ENCODE measurements at regions not wholly inside any gene's neighbourhood (a gene's known extent, or its start where the extent isn't known, plus 50 kb on each side); places are given as distances from the start of the nearest gene placed in this dataset.

DNA sequence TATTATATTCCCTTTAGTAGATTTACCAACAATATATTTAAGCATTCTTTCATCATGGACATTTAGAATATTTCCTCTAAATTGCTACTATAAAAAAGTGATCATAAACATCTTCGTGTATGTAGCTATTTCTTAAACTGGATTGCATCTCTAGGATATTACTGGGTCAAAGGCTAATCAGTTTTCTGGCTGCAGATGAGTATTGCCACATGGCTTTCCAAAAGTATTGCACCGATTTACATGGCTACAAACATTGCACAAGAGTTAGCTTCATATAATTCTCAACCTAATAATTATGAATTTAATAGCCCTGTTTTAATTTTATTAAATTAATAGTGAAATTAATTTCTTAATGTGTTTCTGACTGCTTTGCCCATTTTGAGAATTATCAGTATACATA is 183.4 kb downstream of the DMRT2 start:
- H3K27me3 Mint-ChIP-seq (ENCODE audit: insufficient read depth, low read depth, poor library complexity), result peaks cover 4% of the 10 kb centered on the region
- Histone ChIP-seq H3K9me2 (ENCODE audit: insufficient read depth) (0 out of 2 replicates have a peak, but pooled peaks cover 3% of the 10 kb centered on the region), H3K27me3 (ENCODE audit: insufficient read depth) (no peaks in the 10 kb centered on the region), H3K27ac (ENCODE audit: low read depth) (no peak overlapping the region), H3K4me3 (no peak overlapping the region), H3K36me3 (ENCODE audit: insufficient read depth) (no peaks in the 10 kb centered on the region), H4K20me1 (replicated peaks; ENCODE audit: insufficient read depth) (0 out of 2 replicates have a peak, but pooled peaks cover 3% of the 10 kb centered on the region), H3F3A (replicated peaks; ENCODE audit: low read depth) (no peaks in the 10 kb centered on the region), H2AFZ (no peak overlapping the region), H3K4me1 (ENCODE audit: insufficient read depth) (no peaks in the 10 kb centered on the region), H3K79me2 (replicated peaks; ENCODE audit: insufficient read depth) (no peaks in the 10 kb centered on the region), H3K4me2 (no peak overlapping the region)
- H3K36me3 Mint-ChIP-seq (ENCODE audit: low read depth), result peaks cover 4% of the 10 kb centered on the region; the same call in 1 of the 3 replicates
- no peak for TF ChIP-seq JUNB (IDR thresholded peaks at IDR 0.05; ENCODE audit: unreplicated experiment)
- TF ChIP-seq, protein P1, sequence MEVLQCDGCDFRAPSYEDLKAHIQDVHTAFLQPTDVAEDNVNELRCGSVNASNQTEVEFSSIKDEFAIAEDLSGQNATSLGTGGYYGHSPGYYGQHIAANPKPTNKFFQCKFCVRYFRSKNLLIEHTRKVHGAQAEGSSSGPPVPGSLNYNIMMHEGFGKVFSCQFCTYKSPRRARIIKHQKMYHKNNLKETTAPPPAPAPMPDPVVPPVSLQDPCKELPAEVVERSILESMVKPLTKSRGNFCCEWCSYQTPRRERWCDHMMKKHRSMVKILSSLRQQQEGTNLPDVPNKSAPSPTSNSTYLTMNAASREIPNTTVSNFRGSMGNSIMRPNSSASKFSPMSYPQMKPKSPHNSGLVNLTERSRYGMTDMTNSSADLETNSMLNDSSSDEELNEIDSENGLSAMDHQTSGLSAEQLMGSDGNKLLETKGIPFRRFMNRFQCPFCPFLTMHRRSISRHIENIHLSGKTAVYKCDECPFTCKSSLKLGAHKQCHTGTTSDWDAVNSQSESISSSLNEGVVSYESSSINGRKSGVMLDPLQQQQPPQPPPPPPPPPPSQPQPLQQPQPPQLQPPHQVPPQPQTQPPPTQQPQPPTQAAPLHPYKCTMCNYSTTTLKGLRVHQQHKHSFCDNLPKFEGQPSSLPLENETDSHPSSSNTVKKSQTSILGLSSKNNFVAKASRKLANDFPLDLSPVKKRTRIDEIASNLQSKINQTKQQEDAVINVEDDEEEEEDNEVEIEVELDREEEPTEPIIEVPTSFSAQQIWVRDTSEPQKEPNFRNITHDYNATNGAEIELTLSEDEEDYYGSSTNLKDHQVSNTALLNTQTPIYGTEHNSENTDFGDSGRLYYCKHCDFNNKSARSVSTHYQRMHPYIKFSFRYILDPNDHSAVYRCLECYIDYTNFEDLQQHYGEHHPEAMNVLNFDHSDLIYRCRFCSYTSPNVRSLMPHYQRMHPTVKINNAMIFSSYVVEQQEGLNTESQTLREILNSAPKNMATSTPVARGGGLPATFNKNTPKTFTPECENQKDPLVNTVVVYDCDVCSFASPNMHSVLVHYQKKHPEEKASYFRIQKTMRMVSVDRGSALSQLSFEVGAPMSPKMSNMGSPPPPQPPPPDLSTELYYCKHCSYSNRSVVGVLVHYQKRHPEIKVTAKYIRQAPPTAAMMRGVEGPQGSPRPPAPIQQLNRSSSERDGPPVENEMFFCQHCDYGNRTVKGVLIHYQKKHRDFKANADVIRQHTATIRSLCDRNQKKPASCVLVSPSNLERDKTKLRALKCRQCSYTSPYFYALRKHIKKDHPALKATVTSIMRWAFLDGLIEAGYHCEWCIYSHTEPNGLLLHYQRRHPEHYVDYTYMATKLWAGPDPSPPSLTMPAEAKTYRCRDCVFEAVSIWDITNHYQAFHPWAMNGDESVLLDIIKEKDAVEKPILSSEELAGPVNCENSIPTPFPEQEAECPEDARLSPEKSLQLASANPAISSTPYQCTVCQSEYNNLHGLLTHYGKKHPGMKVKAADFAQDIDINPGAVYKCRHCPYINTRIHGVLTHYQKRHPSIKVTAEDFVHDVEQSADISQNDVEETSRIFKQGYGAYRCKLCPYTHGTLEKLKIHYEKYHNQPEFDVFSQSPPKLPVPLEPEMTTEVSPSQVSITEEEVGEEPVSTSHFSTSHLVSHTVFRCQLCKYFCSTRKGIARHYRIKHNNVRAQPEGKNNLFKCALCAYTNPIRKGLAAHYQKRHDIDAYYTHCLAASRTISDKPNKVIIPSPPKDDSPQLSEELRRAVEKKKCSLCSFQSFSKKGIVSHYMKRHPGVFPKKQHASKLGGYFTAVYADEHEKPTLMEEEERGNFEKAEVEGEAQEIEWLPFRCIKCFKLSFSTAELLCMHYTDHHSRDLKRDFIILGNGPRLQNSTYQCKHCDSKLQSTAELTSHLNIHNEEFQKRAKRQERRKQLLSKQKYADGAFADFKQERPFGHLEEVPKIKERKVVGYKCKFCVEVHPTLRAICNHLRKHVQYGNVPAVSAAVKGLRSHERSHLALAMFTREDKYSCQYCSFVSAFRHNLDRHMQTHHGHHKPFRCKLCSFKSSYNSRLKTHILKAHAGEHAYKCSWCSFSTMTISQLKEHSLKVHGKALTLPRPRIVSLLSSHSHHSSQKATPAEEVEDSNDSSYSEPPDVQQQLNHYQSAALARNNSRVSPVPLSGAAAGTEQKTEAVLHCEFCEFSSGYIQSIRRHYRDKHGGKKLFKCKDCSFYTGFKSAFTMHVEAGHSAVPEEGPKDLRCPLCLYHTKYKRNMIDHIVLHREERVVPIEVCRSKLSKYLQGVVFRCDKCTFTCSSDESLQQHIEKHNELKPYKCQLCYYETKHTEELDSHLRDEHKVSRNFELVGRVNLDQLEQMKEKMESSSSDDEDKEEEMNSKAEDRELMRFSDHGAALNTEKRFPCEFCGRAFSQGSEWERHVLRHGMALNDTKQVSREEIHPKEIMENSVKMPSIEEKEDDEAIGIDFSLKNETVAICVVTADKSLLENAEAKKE (CRISPR knock-in tag; IDR thresholded peaks at IDR 0.05), result no peak
- TF ChIP-seq ZNF114 (CRISPR knock-in tag; IDR thresholded peaks at IDR 0.05), result no peak
- TF ChIP-seq, protein P2, sequence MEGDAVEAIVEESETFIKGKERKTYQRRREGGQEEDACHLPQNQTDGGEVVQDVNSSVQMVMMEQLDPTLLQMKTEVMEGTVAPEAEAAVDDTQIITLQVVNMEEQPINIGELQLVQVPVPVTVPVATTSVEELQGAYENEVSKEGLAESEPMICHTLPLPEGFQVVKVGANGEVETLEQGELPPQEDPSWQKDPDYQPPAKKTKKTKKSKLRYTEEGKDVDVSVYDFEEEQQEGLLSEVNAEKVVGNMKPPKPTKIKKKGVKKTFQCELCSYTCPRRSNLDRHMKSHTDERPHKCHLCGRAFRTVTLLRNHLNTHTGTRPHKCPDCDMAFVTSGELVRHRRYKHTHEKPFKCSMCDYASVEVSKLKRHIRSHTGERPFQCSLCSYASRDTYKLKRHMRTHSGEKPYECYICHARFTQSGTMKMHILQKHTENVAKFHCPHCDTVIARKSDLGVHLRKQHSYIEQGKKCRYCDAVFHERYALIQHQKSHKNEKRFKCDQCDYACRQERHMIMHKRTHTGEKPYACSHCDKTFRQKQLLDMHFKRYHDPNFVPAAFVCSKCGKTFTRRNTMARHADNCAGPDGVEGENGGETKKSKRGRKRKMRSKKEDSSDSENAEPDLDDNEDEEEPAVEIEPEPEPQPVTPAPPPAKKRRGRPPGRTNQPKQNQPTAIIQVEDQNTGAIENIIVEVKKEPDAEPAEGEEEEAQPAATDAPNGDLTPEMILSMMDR (conservative IDR thresholded peaks at IDR 0.05; ENCODE audit: low read depth in 2 of 2), result no peak
- TF ChIP-seq, protein P3, sequence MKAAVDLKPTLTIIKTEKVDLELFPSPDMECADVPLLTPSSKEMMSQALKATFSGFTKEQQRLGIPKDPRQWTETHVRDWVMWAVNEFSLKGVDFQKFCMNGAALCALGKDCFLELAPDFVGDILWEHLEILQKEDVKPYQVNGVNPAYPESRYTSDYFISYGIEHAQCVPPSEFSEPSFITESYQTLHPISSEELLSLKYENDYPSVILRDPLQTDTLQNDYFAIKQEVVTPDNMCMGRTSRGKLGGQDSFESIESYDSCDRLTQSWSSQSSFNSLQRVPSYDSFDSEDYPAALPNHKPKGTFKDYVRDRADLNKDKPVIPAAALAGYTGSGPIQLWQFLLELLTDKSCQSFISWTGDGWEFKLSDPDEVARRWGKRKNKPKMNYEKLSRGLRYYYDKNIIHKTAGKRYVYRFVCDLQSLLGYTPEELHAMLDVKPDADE (IDR thresholded peaks at IDR 0.05), result no peak
- TF ChIP-seq CREB1 (CRISPR knock-in tag; IDR thresholded peaks at IDR 0.05; ENCODE audit: low read depth), result no peak
- no peak for TF ChIP-seq EZH2phosphoT487 (IDR thresholded peaks at IDR 0.05; ENCODE audit: unreplicated experiment)
- TF ChIP-seq POLR2AphosphoS5 (IDR thresholded peaks at IDR 0.05; ENCODE audit: low read depth), result no peak
- TF ChIP-seq STAT1 (IDR thresholded peaks at IDR 0.05; ENCODE audit: unreplicated experiment), result no peak
- no peak for TF ChIP-seq NANOG (IDR thresholded peaks at IDR 0.05; ENCODE audit: borderline replicate concordance)
- no peak for TF ChIP-seq ZNF331 (CRISPR knock-in tag; IDR thresholded peaks at IDR 0.05; ENCODE audit: low read depth)
- TF ChIP-seq, protein P4, sequence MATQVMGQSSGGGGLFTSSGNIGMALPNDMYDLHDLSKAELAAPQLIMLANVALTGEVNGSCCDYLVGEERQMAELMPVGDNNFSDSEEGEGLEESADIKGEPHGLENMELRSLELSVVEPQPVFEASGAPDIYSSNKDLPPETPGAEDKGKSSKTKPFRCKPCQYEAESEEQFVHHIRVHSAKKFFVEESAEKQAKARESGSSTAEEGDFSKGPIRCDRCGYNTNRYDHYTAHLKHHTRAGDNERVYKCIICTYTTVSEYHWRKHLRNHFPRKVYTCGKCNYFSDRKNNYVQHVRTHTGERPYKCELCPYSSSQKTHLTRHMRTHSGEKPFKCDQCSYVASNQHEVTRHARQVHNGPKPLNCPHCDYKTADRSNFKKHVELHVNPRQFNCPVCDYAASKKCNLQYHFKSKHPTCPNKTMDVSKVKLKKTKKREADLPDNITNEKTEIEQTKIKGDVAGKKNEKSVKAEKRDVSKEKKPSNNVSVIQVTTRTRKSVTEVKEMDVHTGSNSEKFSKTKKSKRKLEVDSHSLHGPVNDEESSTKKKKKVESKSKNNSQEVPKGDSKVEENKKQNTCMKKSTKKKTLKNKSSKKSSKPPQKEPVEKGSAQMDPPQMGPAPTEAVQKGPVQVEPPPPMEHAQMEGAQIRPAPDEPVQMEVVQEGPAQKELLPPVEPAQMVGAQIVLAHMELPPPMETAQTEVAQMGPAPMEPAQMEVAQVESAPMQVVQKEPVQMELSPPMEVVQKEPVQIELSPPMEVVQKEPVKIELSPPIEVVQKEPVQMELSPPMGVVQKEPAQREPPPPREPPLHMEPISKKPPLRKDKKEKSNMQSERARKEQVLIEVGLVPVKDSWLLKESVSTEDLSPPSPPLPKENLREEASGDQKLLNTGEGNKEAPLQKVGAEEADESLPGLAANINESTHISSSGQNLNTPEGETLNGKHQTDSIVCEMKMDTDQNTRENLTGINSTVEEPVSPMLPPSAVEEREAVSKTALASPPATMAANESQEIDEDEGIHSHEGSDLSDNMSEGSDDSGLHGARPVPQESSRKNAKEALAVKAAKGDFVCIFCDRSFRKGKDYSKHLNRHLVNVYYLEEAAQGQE (IDR thresholded peaks at IDR 0.05; ENCODE audit: unreplicated experiment), result no peak
- TF ChIP-seq EZH2 (IDR thresholded peaks at IDR 0.05; ENCODE audit: low read depth, unreplicated experiment), result no peak
- no peak overlapping the region for H3K4me3 Mint-ChIP-seq
- DNase-seq (ENCODE audit: low spot score), result no peak
- peaks cover 8% of the 10 kb centered on the region; the same call in 1 of the 3 replicates for H3K9me3 Mint-ChIP-seq
- ATAC-seq, result no peak
- no peak overlapping the region for H3K27ac Mint-ChIP-seq
- H3K4me1 Mint-ChIP-seq, result no peaks in the 10 kb centered on the region; the same call in 2 of the 3 replicates

Data from GM23338 (cell line).